ENCODE measurements at regions not wholly inside any gene's neighbourhood (a gene's known extent, or its start where the extent isn't known, plus 50 kb on each side); places are given as distances from the start of the nearest gene placed in this dataset.

DNA sequence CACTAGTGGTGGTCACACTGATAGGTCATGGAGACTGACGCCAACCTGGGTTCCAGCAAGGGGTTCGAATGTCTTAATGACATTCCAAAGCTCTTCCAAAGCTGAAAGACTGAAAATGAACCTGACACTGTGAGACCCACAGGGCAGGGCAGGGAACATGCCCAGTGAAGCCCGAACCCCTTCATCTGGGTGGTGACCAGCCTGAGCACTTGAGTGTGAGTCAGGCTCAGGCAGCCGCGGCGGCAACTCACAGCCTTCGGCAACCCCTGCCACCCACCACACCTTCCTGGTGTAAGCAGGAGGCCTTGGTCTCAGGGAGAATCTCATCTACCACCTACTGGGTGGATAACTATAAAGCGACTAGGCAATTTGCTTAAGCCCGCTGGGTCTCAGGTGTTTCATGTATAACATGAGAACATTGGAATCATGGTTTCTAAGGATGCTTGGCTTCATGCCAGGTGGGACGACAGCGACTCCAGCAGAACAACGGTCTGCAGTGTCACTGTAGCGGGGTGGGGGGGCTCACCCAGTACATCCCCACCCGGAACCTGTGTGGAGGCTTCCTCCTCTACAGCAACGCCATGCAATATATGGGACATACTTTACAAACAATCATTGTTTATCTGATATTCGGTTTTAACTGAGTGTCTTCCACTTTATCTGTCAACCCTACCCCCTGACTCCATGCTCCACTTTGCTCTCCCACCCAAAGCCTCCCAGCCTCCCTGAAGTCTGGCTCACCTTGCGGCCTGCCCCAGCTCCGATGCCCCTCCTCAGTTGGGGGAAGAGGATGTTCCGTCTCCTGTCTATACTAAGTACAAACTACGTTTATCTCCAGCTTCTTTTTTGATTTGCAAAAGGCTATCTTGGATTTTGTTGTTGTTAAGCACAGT lies 125.0 kb upstream of the MEF2A start:
- DNase-seq (ENCODE audit: low read depth) = no peak

DNA sequence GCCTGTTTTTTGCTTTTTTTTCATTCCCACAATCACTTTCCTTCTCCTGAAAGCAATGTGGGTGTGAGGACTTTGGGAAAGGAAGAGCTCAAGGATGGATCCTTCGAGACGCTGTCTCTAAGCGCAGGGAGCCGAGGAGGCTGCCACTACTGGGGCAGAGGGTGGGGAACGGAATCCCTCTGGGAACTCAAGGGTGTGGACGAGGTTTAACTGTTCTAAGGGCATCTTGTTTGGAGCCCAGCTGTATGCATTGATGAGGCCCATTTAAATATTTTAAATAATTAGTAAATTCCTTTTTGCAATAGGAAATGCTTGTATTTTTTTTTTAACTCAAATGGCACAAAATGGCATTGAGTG lies 124.4 kb upstream of the MEF2A start:
- no peak for DNase-seq (ENCODE audit: low read depth)

DNA sequence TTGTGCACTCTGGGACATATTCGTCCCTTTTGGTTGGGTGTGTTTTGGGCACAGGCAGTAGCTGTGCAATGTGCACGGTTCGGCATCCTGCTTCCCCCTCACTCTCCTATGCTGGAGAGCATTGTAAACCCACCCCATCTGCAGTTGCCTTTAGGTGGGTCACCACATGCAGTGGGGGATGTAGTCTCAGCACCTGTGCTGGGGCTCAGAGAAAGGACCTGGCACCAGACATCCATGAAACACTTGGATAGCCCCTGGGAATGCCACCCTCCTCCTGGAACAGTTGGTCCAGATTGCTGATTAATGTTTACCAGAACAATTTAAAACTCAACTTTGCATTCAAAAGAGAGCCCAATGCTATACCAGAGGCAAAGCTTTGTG lies 123.9 kb upstream of the MEF2A start:
- DNase-seq (ENCODE audit: low read depth) = no peak

DNA sequence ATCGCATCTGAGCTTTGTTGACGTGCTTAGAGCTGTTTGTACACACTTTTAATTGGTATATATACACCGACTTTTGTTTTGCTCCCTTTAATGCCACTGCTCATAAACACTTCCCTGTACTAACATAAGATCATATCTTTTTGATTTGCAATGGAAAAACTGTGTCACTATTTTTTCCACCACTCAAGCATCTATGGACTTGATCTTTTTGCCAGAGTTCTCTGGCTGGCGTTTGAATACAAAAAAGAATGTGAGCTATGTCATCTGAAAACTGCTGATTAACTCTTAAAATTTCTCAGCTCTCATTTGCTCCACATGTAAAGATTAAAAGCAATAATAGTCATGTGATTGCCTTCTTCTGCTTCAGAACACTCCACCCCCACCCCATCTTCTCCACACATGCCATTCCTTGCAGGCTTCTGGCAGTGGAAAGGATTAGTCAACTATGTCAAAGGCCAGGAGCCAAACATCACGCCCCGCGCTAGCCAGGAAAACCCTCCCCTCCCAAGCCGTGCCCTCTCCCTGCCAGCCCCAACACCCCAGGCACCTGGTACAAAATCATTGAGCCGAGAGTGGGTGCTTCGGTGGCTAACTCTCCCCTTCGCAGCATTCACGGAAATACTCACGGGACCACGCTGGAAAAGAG lies 123.4 kb upstream of the MEF2A start:
- DNase-seq (ENCODE audit: low read depth) = no peak

DNA sequence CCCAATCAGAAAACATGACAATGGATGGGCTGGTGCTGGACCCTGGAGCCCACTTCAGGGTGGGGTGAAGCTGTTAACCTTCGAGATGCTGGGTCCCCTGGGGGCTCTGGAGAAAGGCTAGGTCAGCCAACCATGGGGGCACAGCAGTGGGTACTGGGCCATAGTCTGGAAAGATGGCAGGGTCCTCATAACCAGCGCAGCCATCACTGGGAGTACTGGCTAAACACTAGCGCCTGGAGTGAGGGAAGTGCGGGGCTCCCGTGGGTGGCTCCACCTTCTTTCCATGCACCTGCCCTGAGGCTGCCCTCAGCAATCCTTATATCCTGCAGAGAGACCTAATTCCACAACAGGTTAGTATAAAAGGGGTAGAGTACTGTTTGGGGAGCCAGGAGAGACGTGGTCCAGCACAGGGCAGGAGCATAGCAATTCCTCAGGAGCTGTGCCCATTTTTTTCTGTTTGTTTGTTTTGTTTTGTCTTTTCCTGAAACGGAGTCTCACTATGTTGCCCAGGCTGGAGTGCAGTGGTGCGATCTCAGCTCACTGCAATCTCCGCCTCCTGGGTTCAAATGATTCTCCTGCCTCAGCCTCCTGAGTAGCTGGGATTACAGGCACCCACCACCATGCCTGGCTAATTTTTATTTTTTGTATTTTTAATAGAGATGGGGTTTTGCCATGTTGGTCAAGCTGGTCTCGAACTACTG lies 122.6 kb upstream of the MEF2A start:
- no peak for DNase-seq (ENCODE audit: low read depth)

DNA sequence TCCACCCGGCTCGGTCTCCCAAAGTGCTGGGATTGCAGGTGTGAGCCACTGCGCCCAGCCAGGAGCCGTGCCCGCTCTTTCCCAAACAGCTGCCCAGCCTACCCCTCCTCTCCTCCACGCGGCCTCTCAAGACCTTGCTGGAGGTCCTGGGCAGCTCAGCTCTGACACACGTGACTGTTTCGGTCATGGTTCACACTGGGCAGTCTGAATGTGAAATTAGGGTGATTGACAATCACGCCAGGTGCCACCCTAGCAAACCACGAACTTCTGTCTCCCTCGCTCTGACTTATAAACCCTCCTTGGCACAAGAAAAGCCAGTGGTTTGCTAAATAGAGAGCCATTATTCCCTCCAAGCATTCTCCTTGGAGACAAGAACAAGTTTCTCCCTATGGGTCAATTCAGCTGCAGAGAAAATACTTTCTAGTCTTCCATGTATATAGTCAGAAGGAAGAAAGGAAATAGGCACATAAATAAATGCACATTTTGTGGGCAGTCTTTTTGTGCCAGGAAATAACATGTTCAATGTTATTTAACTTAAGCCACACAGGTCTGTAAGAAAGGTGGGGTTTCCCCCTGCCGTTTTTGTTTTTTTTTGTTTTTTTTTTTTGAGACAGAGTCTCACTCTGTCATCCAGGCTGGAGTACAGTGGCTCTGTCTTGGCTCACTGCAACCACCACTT lies 121.9 kb upstream of the MEF2A start:
- no peak for DNase-seq (ENCODE audit: low read depth)

DNA sequence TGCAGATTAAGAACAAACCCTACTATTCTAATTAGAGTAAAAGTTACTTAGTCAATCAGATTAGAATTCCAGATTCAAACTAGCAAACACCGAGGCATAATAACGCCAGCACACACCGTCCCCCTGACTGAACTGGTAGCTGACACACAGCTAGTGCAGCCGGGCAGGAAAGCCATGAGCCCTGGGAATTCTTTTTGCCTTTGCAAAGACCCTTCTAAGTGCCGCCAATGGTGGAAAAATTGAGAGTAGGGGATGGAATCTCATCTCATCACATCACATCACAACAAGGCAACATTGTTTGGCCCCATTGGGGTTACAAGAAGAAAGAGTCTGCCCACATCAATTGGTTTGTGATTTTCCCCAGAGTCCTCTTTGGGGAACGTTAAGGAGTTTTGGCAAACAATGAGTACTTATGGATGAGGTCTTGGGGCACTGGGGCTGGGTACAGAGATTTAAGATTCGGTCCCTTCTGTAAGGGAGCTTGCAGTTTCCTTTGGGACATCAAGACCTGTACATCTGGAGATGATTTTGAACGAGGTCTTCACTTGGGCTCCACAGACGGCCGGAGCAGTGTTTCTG lies 120.4 kb upstream of the MEF2A start:
- no peak for DNase-seq (ENCODE audit: low read depth)

DNA sequence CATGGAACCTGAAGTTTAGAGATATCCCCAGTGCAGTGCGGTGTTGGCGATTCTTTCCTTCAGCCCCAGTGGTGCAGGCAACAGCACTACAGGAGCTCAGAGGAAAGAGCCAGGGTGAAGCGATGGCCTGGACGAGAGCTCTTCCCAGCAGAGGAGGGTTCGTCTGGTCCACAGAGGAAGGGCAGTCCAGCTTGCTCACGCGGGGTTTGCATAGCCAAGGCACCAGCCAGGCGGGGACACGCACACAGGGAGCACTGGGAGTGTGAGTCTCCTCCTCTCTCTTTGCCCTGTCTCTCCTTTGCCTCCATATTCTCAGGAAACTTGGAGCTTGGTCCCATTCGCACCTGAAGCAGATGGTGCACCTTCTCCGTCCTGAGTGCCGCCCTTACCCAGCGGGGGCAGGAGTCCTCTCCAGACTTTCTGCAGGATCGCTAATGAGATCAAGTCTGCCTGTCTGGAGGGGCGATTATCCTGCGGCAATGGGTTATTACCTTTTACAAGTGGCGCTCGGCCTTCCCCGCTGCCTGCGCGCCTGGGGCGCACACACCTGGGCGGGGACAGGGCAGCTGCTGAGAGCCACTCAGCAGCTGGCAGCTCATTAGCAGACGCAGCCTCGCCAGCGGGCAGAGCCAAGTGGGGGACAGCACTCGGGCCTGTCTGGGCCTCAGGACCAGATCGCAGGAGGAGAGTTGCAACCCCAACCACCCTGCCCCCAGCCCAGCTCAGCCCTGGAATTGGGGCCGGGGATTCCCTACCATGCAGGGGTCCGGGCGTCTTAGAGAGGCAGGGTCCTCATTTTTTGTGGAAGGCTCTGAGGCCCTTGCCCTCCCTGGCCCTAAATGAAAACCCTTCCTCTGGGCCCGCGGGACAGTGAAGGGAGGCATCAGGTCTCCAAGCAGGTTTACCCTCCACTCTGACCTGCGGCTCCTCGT lies 119.0 kb upstream of the MEF2A start:
- no peak for DNase-seq (ENCODE audit: low read depth)

DNA sequence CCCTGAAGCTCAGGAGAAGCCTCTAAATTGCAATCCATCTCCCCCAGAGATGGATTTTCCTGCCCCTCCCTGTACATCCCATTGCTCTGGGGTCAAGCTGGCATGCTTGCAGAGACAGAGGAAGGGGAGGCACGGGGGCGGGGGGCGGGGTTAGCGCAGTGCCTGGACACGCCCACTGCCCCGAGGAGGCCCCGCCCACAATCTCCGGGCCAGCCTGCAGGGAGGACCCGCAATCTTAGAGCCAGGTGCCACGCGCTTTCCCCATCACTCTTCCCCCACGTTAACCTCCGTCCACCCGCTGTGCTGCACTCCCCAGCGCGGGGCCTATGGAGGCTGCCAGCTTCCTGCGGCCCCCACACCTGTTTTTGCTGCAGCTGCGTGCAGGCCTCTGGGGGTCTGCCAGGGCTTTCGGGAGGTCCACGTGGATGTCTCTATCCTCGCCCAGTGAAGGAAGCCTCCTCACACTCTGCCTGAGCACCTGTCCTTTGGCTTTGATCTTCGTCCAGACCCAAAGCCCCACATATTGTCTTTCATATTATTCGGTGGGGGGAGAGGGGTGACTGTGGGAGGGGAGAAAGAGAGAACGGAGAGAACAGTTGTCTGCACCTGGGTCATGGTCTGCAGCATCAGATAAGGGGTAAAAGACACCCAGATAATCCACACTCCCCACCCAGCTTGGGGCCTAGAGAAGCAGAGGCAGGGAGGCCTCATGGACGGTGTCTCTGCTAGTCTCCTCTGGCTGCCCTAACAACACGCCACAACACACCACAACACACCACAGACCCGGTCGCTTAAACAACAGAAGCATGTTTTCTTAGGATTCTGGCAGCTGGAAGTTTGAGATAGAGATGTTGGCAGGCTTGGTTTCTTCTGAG lies 118.0 kb upstream of the MEF2A start:
- no peak for DNase-seq (ENCODE audit: low read depth)

DNA sequence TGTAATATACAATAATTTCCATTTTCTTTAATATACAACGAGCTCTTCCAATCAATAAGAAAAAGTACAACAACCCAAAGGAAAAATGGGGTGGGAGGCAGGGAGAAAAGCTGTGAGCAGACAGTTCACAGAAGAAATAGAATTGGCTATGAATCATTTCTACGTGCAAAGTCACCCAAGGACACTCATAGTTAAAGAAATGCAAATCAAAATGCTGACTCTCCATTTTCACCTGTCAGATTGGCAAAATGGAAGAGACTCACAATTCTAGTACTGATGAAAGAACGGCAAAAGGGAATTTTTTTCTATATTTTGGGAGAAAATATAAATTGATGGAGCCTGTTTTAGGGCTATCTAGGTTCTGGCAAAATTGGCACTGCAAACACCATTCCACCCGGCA lies 116.3 kb upstream of the MEF2A start:
- DNase-seq (ENCODE audit: low read depth) = no peak

DNA sequence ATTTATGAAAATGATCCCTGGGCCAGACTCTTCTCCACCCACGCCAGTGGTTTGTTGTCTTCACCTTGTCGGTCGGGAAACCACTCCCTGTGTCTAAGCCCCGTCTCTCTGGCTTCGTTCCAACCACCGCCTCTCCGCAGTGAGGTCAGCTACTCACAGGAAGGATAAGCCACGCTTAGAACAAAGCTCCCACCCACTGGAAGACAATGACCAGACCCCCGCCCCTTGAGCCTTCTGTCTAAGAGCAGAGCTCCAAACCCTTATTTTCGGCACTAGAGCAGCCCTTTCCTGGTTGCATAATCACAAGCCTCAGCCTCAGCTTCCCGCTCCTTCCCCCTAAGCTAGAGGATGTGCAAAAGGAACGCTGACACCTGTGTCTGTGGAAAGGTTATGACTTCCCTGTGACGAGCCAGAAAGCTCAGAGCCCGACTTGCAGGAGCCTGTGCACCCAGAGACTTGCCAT lies 114.9 kb upstream of the MEF2A start:
- DNase-seq (ENCODE audit: low read depth) = peak; percentile 47

DNA sequence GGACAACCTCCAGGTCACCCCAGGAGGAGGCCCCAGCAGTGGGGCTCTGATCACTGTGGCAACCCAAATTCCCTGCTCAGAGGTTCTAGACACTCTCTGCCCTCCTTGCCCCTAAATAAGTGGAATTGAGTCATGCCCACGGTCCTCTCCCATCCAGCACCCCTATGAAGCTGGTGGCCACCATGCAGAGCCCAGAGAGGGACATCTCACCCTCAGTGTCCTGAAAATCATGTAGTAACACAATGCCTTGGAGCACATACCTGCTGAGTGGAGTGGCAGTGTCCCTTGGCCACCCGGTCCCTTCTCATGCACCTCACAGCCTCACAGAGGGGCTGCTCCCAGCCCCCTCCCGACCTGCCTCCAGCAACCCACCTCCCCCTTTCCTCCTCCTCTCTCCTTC lies 114.3 kb upstream of the MEF2A start:
- no peak for DNase-seq (ENCODE audit: low read depth)

DNA sequence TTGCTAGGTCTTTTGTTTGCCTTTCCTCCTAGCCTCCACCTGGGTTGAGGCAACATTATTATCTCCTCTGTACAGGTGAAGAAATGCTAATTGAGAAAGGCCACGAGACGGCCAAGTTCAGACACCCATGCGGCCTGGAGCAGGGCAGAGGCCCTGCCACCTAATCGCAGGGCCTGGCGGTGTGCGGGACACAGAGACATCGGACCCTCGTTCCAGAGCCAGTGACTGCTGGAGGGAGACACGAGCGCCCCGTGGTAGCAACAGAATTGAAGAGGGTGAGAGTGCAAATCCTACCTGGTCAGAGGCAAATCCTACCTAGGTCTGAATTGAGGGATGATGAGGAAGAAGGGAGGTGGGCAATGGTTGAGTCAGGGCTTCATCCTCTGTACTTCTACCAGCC lies 113.8 kb upstream of the MEF2A start:
- DNase-seq (ENCODE audit: low read depth) = no peak

DNA sequence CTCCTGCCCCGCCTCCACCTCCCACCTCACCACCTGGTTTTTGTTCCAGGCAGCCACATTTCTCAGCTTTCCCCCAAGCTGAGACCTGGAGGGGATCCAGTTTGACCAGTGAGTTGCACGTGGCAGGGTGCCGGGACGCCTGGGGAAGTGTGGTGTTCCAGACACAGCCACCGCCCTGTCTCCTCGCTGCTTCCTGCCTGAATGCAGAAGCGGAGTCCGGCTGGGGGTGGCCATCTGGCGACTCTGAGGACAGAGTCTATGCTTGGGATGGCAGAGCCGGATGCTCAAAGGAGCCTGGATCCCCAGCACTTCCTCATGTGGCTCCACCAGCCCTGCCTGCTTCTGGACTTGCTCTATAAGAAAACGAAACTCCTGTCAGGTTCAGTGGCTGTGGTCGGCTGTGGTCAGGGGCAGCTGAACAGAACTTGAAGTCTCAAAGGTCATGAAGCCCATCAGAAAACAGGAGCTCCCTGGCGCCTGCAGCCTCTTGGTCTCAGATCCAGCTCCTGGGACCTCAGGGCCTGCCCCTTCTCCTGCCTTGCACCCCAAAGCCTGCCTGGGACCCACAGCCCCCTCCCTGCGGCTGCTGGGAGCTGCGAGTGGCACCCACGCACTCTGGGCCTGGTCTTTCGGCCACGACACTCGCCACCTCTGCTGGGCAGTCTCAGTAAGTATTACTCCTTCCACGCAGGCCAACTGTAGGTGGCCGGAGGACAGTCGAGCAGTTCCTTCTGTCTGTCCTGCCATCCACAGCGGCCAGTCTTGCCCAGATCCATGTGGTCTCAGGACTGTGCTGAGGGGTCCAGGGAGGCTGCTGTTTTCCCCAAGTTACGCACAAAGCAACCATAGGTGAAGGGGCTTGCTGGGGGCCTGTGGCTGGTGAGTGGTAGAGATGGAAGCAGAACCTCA lies 112.8 kb upstream of the MEF2A start:
- no peak for DNase-seq (ENCODE audit: low read depth)

DNA sequence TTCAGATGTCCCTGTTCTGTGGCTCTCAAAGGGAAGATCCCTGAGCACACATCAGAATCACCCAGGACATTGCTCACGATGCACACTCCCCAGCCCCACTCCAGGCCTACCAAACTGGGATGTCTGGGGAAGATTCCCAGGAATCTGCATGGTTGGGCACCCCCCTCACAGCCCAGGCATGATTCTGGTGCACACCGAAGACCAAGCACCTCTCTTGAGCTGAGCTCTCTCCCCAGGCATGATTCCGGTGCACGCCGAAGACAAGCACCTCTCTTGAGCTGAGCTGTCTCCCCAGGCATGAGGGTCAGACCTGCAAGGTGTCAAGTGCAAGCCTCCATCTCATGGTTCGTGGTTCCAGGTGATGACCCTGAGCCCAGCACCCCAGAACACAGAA lies 112.2 kb upstream of the MEF2A start:
- no peak for DNase-seq (ENCODE audit: low read depth)

DNA sequence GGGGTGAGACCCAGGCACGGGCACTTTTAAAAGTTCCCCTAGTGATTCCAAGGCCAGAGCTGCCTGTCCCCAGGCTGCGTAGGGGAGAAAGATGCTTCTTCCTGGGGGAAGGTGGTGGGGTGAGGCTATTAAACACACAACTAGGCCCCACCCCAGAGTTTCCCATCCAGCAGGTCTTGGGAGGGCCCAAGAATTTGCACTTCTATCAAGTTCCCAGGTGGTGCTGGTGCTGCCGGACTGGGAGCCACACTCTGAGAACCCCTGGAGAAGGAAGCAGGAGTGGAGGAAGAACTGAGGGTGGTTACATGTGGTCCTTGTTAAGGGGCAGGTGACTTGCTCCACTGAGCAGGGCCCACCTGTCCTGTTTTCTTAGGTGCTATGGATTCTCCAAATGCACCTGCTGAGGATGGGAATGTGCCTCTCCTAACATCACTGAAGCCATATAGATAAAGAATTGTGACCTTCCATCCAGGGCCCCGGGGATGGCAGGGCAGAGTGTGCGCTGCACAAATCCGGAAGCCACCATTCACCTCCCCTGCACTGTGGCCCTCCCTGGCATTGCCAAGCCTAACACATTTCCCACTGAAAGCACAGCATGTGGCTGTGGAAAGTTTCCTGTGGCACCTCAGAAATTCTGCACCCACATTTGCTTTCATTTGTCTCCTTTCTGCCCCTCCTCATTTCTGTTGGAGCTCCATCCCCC lies 111.5 kb upstream of the MEF2A start:
- no peak for DNase-seq (ENCODE audit: low read depth)

DNA sequence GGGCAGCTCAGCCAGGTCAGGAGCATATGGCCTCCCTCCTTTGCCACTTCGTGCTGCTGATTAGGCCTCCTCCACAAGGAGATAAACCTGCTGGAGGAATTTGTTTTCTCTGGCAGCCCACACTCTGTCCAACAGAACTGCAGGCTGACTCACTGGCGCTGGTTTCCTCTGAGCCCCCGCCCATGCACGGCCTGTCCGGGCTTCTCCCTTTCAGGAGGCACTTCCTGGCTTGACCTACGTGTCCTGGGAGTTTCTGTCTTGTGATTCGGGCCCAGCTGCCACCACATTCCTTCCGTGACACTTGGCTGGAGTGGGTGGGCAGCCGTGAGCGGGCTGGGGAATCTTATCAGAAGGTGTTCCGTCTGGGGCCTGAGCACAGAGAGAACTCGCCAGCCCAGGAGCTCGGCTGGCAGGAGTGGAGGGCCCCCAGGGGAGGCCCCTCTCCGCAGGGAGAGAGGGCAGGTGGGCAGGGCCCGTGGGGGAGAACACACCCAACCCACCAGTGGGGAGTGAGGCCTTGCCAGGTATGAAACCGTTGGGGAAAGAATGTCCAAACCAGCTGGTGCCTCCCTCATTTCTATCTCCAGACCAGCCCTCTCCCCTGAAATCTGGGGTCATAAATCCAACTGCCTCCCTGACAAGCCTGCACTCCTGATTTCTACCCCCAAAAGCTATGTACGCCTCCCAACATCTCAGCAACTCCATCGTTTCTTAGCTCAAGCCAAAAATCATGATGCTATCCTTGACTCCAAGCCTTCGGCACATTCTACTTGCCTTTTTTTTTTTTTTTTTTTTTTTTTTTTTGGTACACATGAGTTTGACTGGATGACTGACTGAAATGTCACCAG lies 110.6 kb upstream of the MEF2A start:
- no peak for DNase-seq (ENCODE audit: low read depth)

Measured in stimulated activated CD8-positive, alpha-beta memory T cell treated with anti-CD3 and anti-CD28 coated beads, Interleukin-4, amount 100 ng/mL, for 24 hours (primary cell).